ENCODE measurements at regions not wholly inside any gene's neighbourhood (a gene's known extent, or its start where the extent isn't known, plus 50 kb on each side); places are given as distances from the start of the nearest gene placed in this dataset.

GRCh38 chr2:224183086-224183485 lies 144.0 kb upstream of the SERPINE2 start:
- TF ChIP-seq CTCF (conservative IDR thresholded peaks at IDR 0.05; ENCODE audit: low read depth in 2 of 2) = no peak
- TF ChIP-seq EZH2phosphoT487 (IDR thresholded peaks at IDR 0.05; ENCODE audit: unreplicated experiment) = no peak
- no peak for TF ChIP-seq ETS1 (IDR thresholded peaks at IDR 0.05)
- TF ChIP-seq REST (IDR thresholded peaks at IDR 0.05; ENCODE audit: unreplicated experiment) = no peak
- TF ChIP-seq POLR2AphosphoS5 (IDR thresholded peaks at IDR 0.05; ENCODE audit: low read depth) = no peak
- no peak for TF ChIP-seq EZH2 (IDR thresholded peaks at IDR 0.05; ENCODE audit: low read depth, unreplicated experiment)
- TF ChIP-seq NANOG (IDR thresholded peaks at IDR 0.05; ENCODE audit: borderline replicate concordance) = no peak
- TF ChIP-seq ZNF114 (CRISPR knock-in tag; IDR thresholded peaks at IDR 0.05) = no peak
- no peak for TF ChIP-seq CREB1 (CRISPR knock-in tag; IDR thresholded peaks at IDR 0.05; ENCODE audit: low read depth)
- TF ChIP-seq JUNB (IDR thresholded peaks at IDR 0.05; ENCODE audit: unreplicated experiment) = no peak
- TF ChIP-seq ZNF331 (CRISPR knock-in tag; IDR thresholded peaks at IDR 0.05; ENCODE audit: low read depth) = no peak
- TF ChIP-seq STAT1 (IDR thresholded peaks at IDR 0.05; ENCODE audit: unreplicated experiment) = no peak
